ENCODE measurements at regions not wholly inside any gene's neighbourhood (a gene's known extent, or its start where the extent isn't known, plus 50 kb on each side); places are given as distances from the start of the nearest gene placed in this dataset.

GRCh38 chr16:35411156-35411555 is 1951.7 kb downstream of the TP53TG3F start:
- H3K9me3 ChIP-seq (ENCODE audit: control insufficient read depth in 2 of 2, insufficient read depth in 1 of 2, low read length in 1 of 2): peaks cover 2 to 11% of the 10 kb centered on the region in 2 donors

GRCh38 chr16:35414139-35414538 is 1954.7 kb downstream of the TP53TG3F start:
- 95% methylated on average over 14 of the region's 14 CpGs for WGBS
- H3K27me3 ChIP-seq (ENCODE audit: control insufficient read depth in 2 of 2, insufficient read depth in 1 of 2, low read length in 1 of 2): no peaks in the 10 kb centered on the region
- no peak for DNase-seq (ENCODE audit: low read depth in 6 of 9, low spot score in 9 of 9)
- no peaks in the 10 kb centered on the region for H3K36me3 ChIP-seq (ENCODE audit: control insufficient read depth in 2 of 2, insufficient read depth in 2 of 2, low read length in 1 of 2)
- no peak overlapping the region for H3K27ac ChIP-seq (ENCODE audit: low read depth in 1 of 2, low read length in 1 of 2)
- H3K4me3 ChIP-seq (ENCODE audit: low read length in 2 of 2): no peak overlapping the region
- peaks cover 2 to 11% of the 10 kb centered on the region in 2 donors for H3K9me3 ChIP-seq (ENCODE audit: control insufficient read depth in 2 of 2, insufficient read depth in 1 of 2, low read length in 1 of 2)
- H3K4me1 ChIP-seq (ENCODE audit: control insufficient read depth in 2 of 2, insufficient read depth in 2 of 2, low read length in 2 of 2): no peaks in the 10 kb centered on the region

More at GRCh38 chr16:35411156-35411555, 1951.7 kb downstream of the TP53TG3F start:
- DNase-seq (ENCODE audit: low read depth in 6 of 9, low spot score in 9 of 9): no peak
- H3K4me3 ChIP-seq (ENCODE audit: low read length in 2 of 2): no peak overlapping the region
- WGBS: 79% methylated on average over 1 of the region's 1 CpG
- no peaks in the 10 kb centered on the region for H3K36me3 ChIP-seq (ENCODE audit: control insufficient read depth in 2 of 2, insufficient read depth in 2 of 2, low read length in 1 of 2)
- H3K27me3 ChIP-seq (ENCODE audit: control insufficient read depth in 2 of 2, insufficient read depth in 1 of 2, low read length in 1 of 2): no peaks in the 10 kb centered on the region
- no peaks in the 10 kb centered on the region for H3K4me1 ChIP-seq (ENCODE audit: control insufficient read depth in 2 of 2, insufficient read depth in 2 of 2, low read length in 2 of 2)
- no peak overlapping the region for H3K27ac ChIP-seq (ENCODE audit: low read depth in 1 of 2, low read length in 1 of 2)

- no peak for DNase-seq (ENCODE audit: low read depth in 6 of 9, low spot score in 9 of 9)
- WGBS: 87% methylated on average over 19 of the region's 19 CpGs
- H3K9me3 ChIP-seq (ENCODE audit: control insufficient read depth in 2 of 2, insufficient read depth in 1 of 2, low read length in 1 of 2): peaks cover 2 to 11% of the 10 kb centered on the region in 2 donors
Observed at GRCh38 chr16:35414563-35414962, 1955.2 kb downstream of the TP53TG3F start.

GRCh38 chr16:35425270-35425669 is 1965.9 kb downstream of the TP53TG3F start:
- 63% methylated on average over 32 of the region's 32 CpGs for WGBS
- H3K4me3 ChIP-seq (ENCODE audit: low read length in 2 of 2): no peak overlapping the region
- DNase-seq (ENCODE audit: low read depth in 6 of 9, low spot score in 9 of 9): no peak
- H3K27ac ChIP-seq (ENCODE audit: low read depth in 1 of 2, low read length in 1 of 2): no peak overlapping the region
- H3K9me3 ChIP-seq (ENCODE audit: control insufficient read depth in 2 of 2, insufficient read depth in 1 of 2, low read length in 1 of 2): peaks cover 3 to 6% of the 10 kb centered on the region in 2 donors
- H3K36me3 ChIP-seq (ENCODE audit: control insufficient read depth in 2 of 2, insufficient read depth in 2 of 2, low read length in 1 of 2): no peaks in the 10 kb centered on the region
- no peaks in the 10 kb centered on the region for H3K4me1 ChIP-seq (ENCODE audit: control insufficient read depth in 2 of 2, insufficient read depth in 2 of 2, low read length in 2 of 2)
- H3K27me3 ChIP-seq (ENCODE audit: control insufficient read depth in 2 of 2, insufficient read depth in 1 of 2, low read length in 1 of 2): no peaks in the 10 kb centered on the region

More at GRCh38 chr16:35414563-35414962, 1955.2 kb downstream of the TP53TG3F start:
- no peaks in the 10 kb centered on the region for H3K27me3 ChIP-seq (ENCODE audit: control insufficient read depth in 2 of 2, insufficient read depth in 1 of 2, low read length in 1 of 2)
- no peak overlapping the region for H3K4me3 ChIP-seq (ENCODE audit: low read length in 2 of 2)
- H3K27ac ChIP-seq (ENCODE audit: low read depth in 1 of 2, low read length in 1 of 2): no peak overlapping the region
- H3K4me1 ChIP-seq (ENCODE audit: control insufficient read depth in 2 of 2, insufficient read depth in 2 of 2, low read length in 2 of 2): no peaks in the 10 kb centered on the region
- H3K36me3 ChIP-seq (ENCODE audit: control insufficient read depth in 2 of 2, insufficient read depth in 2 of 2, low read length in 1 of 2): no peaks in the 10 kb centered on the region

- Histone ChIP-seq H3K9me3 (ENCODE audit: control insufficient read depth in 2 of 2, insufficient read depth in 1 of 2, low read length in 1 of 2) (peaks cover 5 to 11% of the 10 kb centered on the region in 2 donors), H3K27ac (ENCODE audit: low read depth in 1 of 2, low read length in 1 of 2) (no peak overlapping the region), H3K27me3 (ENCODE audit: control insufficient read depth in 2 of 2, insufficient read depth in 1 of 2, low read length in 1 of 2) (no peaks in the 10 kb centered on the region), H3K36me3 (ENCODE audit: control insufficient read depth in 2 of 2, insufficient read depth in 2 of 2, low read length in 1 of 2) (no peaks in the 10 kb centered on the region), H3K4me1 (ENCODE audit: control insufficient read depth in 2 of 2, insufficient read depth in 2 of 2, low read length in 2 of 2) (no peaks in the 10 kb centered on the region), H3K4me3 (ENCODE audit: low read length in 2 of 2) (no peak overlapping the region)
- 12% methylated on average over 4 of the region's 4 CpGs for WGBS
- no peak for DNase-seq (ENCODE audit: low read depth in 6 of 9, low spot score in 9 of 9)
Observed at GRCh38 chr16:35431829-35432663, 1972.6 kb downstream of the TP53TG3F start.

- Histone ChIP-seq H3K9me3 (ENCODE audit: control insufficient read depth in 2 of 2, insufficient read depth in 1 of 2, low read length in 1 of 2) (peaks cover 3 to 10% of the 10 kb centered on the region in 2 donors), H3K4me3 (ENCODE audit: low read length in 2 of 2) (no peak overlapping the region)
Observed at GRCh38 chr16:35440875-35441274, 1981.5 kb downstream of the TP53TG3F start.

GRCh38 chr16:35447010-35447558 is 1987.7 kb downstream of the TP53TG3F start:
- 40% methylated on average over 3 of the region's 3 CpGs for WGBS
- DNase-seq (ENCODE audit: low read depth in 6 of 9, low spot score in 9 of 9): no peak
- no peaks in the 10 kb centered on the region for H3K36me3 ChIP-seq (ENCODE audit: control insufficient read depth in 2 of 2, insufficient read depth in 2 of 2, low read length in 1 of 2)
- no peaks in the 10 kb centered on the region for H3K27me3 ChIP-seq (ENCODE audit: control insufficient read depth in 2 of 2, insufficient read depth in 1 of 2, low read length in 1 of 2)
- H3K4me1 ChIP-seq (ENCODE audit: control insufficient read depth in 2 of 2, insufficient read depth in 2 of 2, low read length in 2 of 2): no peaks in the 10 kb centered on the region
- H3K9me3 ChIP-seq (ENCODE audit: control insufficient read depth in 2 of 2, insufficient read depth in 1 of 2, low read length in 1 of 2): peaks cover 2 to 8% of the 10 kb centered on the region in 2 donors
- H3K4me3 ChIP-seq (ENCODE audit: low read length in 2 of 2): no peak overlapping the region
- H3K27ac ChIP-seq (ENCODE audit: low read depth in 1 of 2, low read length in 1 of 2): no peak overlapping the region

More at GRCh38 chr16:35440875-35441274, 1981.5 kb downstream of the TP53TG3F start:
- Histone ChIP-seq H3K27me3 (ENCODE audit: control insufficient read depth in 2 of 2, insufficient read depth in 1 of 2, low read length in 1 of 2) (no peaks in the 10 kb centered on the region), H3K4me1 (ENCODE audit: control insufficient read depth in 2 of 2, insufficient read depth in 2 of 2, low read length in 2 of 2) (no peaks in the 10 kb centered on the region), H3K36me3 (ENCODE audit: control insufficient read depth in 2 of 2, insufficient read depth in 2 of 2, low read length in 1 of 2) (no peaks in the 10 kb centered on the region), H3K27ac (ENCODE audit: low read depth in 1 of 2, low read length in 1 of 2) (no peak overlapping the region)
- no peak for DNase-seq (ENCODE audit: low read depth in 6 of 9, low spot score in 9 of 9)

GRCh38 chr16:35449663-35450062 is 1990.3 kb downstream of the TP53TG3F start:
- H3K9me3 ChIP-seq (ENCODE audit: control insufficient read depth in 2 of 2, insufficient read depth in 1 of 2, low read length in 1 of 2): peaks cover 11 to 15% of the 10 kb centered on the region in 2 donors
- WGBS: 79% methylated on average over 2 of the region's 2 CpGs

GRCh38 chr16:35450648-35451047 is 1991.2 kb downstream of the TP53TG3F start:
- Histone ChIP-seq H3K4me1 (ENCODE audit: control insufficient read depth in 2 of 2, insufficient read depth in 2 of 2, low read length in 2 of 2) (no peaks in the 10 kb centered on the region), H3K27ac (ENCODE audit: low read depth in 1 of 2, low read length in 1 of 2) (no peak overlapping the region), H3K4me3 (ENCODE audit: low read length in 2 of 2) (no peak overlapping the region), H3K27me3 (ENCODE audit: control insufficient read depth in 2 of 2, insufficient read depth in 1 of 2, low read length in 1 of 2) (no peaks in the 10 kb centered on the region), H3K9me3 (ENCODE audit: control insufficient read depth in 2 of 2, insufficient read depth in 1 of 2, low read length in 1 of 2) (peaks cover 11 to 25% of the 10 kb centered on the region in 2 donors), H3K36me3 (ENCODE audit: control insufficient read depth in 2 of 2, insufficient read depth in 2 of 2, low read length in 1 of 2) (no peaks in the 10 kb centered on the region)
- WGBS: 86% methylated on average over 2 of the region's 2 CpGs
- no peak for DNase-seq (ENCODE audit: low read depth in 6 of 9, low spot score in 9 of 9)

More at GRCh38 chr16:35449663-35450062, 1990.3 kb downstream of the TP53TG3F start:
- Histone ChIP-seq H3K4me3 (ENCODE audit: low read length in 2 of 2) (no peak overlapping the region), H3K36me3 (ENCODE audit: control insufficient read depth in 2 of 2, insufficient read depth in 2 of 2, low read length in 1 of 2) (no peaks in the 10 kb centered on the region), H3K27me3 (ENCODE audit: control insufficient read depth in 2 of 2, insufficient read depth in 1 of 2, low read length in 1 of 2) (no peaks in the 10 kb centered on the region), H3K27ac (ENCODE audit: low read depth in 1 of 2, low read length in 1 of 2) (no peak overlapping the region), H3K4me1 (ENCODE audit: control insufficient read depth in 2 of 2, insufficient read depth in 2 of 2, low read length in 2 of 2) (no peaks in the 10 kb centered on the region)
- no peak for DNase-seq (ENCODE audit: low read depth in 6 of 9, low spot score in 9 of 9)
